ENCODE measurements at regions not wholly inside any gene's neighbourhood (a gene's known extent, or its start where the extent isn't known, plus 50 kb on each side); places are given as distances from the start of the nearest gene placed in this dataset.

DNA sequence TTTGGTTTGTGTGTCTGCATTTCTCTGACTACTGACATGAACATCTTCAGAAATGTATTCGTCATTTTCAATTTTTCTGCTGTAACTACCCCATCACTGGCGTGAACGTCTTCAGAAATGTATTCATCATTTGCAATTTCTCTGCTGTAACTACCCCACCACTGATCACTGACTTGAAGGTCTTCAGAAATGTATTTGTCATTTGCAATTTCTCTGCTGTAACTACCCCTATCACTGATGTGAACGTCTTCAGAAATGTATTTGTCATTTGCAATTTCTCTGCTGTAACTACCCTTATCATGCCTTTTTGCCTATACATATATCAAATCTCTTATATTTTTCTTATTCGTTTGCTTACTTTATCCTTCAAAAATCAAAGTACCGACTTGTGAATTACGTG lies 274.0 kb downstream of the EFNB2 start:
- no peak for TF ChIP-seq POLR2A (IDR thresholded peaks at IDR 0.05)
- TF ChIP-seq, protein P1, sequence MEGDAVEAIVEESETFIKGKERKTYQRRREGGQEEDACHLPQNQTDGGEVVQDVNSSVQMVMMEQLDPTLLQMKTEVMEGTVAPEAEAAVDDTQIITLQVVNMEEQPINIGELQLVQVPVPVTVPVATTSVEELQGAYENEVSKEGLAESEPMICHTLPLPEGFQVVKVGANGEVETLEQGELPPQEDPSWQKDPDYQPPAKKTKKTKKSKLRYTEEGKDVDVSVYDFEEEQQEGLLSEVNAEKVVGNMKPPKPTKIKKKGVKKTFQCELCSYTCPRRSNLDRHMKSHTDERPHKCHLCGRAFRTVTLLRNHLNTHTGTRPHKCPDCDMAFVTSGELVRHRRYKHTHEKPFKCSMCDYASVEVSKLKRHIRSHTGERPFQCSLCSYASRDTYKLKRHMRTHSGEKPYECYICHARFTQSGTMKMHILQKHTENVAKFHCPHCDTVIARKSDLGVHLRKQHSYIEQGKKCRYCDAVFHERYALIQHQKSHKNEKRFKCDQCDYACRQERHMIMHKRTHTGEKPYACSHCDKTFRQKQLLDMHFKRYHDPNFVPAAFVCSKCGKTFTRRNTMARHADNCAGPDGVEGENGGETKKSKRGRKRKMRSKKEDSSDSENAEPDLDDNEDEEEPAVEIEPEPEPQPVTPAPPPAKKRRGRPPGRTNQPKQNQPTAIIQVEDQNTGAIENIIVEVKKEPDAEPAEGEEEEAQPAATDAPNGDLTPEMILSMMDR (IDR thresholded peaks at IDR 0.05), result no peak
- no peak for TF ChIP-seq POLR2AphosphoS5 (IDR thresholded peaks at IDR 0.05)

Measured in gastroesophageal sphincter (tissue), 3 donors.